Fibroblast of lung (primary cell): ENCODE measurements at regions not wholly inside any gene's neighbourhood (a gene's known extent, or its start where the extent isn't known, plus 50 kb on each side); places are given as distances from the start of the nearest gene placed in this dataset.

ENCODE experiments used
- DNase-seq, 2 donors: peaks; one replicate each; pipeline versions ENCODE4 v3.0.0 to v3.0.0-alpha.2; 2010; ENCODE audit warnings: low read depth in 2 of 2
- H2AFZ ChIP-seq: 2 replicates; pipeline ENCODE4 v1.5.1; 2012; ENCODE audit warnings: low read length, control low read depth, inconsistent platforms
- H3K27ac ChIP-seq: 2 replicates; pipeline ENCODE4 v1.5.1; 2011; ENCODE audit warnings: low read length, control low read depth; ENCODE audit not compliant: insufficient read depth
- H3K27me3 ChIP-seq: 2 replicates; pipeline ENCODE4 v1.5.1; 2011; ENCODE audit warnings: mild to moderate bottlenecking, low read length; ENCODE audit not compliant: control insufficient read depth, insufficient read depth
- H3K36me3 ChIP-seq: 2 replicates; pipeline ENCODE4 v1.5.1; 2011; ENCODE audit warnings: low read length; ENCODE audit not compliant: control insufficient read depth, insufficient read depth
- H3K4me1 ChIP-seq: 2 replicates; pipeline ENCODE4 v1.5.1; 2011; ENCODE audit warnings: low read length; ENCODE audit not compliant: control insufficient read depth, insufficient read depth; ENCODE audit errors: extremely low read depth
- H3K4me2 ChIP-seq: 2 replicates; pipeline ENCODE4 v1.5.1; 2011; ENCODE audit warnings: low read length, control low read depth; ENCODE audit not compliant: insufficient read depth; ENCODE audit errors: extremely low read depth
- H3K4me3 ChIP-seq, 4 experiments: fragments of 200-600 bp in 1 of 4; sonication (generic) in 1 of 4; replicated peaks in 1 of 4; 2 replicates each; pipeline ENCODE4 v1.5.1; 2011 to 2016; ENCODE audit warnings: low read length in 4 of 4, low read depth in 3 of 4, mild to moderate bottlenecking in 3 of 4, control low read depth in 2 of 4, inconsistent platforms in 1 of 4, mixed read lengths in 1 of 4; ENCODE audit not compliant: insufficient read depth in 1 of 4; ENCODE audit errors: control extremely low read depth in 1 of 4
- H3K79me2 ChIP-seq: 2 replicates; pipeline ENCODE4 v1.5.1; 2012; ENCODE audit warnings: mild to moderate bottlenecking, low read length, inconsistent platforms; ENCODE audit not compliant: control insufficient read depth, insufficient read depth
- H3K9ac ChIP-seq: 2 replicates; pipeline ENCODE4 v1.5.1; 2011; ENCODE audit warnings: mild to moderate bottlenecking, low read length, control low read depth; ENCODE audit not compliant: insufficient read depth
- H3K9me3 ChIP-seq: 2 replicates; pipeline ENCODE4 v1.5.1; 2012; ENCODE audit warnings: low read depth, low read length; ENCODE audit not compliant: control insufficient read depth, insufficient read depth
- H4K20me1 ChIP-seq: 2 replicates; pipeline ENCODE4 v1.5.1; 2011; ENCODE audit warnings: low read length; ENCODE audit not compliant: control insufficient read depth, insufficient read depth; ENCODE audit errors: extremely low read depth
- EZH2 ChIP-seq: IDR thresholded peaks from 2 replicates; pipeline ENCODE4 v1.5.1; 2012; ENCODE audit warnings: low read length, control low read depth, mild to moderate bottlenecking; ENCODE audit errors: missing control alignments
- TF ChIP-seq, protein P1 (sequence below), 2 donors: IDR thresholded peaks in 1 of 2; conservative IDR thresholded peaks in 1 of 2; 1 replicate in 1 of 2; 2 replicates in 1 of 2; pipeline ENCODE4 v1.5.1; 2011 to 2012; ENCODE audit warnings: low read length in 2 of 2, control low read depth in 1 of 2, inconsistent platforms in 1 of 2, low read depth in 1 of 2, mild to moderate bottlenecking in 1 of 2

DNA sequence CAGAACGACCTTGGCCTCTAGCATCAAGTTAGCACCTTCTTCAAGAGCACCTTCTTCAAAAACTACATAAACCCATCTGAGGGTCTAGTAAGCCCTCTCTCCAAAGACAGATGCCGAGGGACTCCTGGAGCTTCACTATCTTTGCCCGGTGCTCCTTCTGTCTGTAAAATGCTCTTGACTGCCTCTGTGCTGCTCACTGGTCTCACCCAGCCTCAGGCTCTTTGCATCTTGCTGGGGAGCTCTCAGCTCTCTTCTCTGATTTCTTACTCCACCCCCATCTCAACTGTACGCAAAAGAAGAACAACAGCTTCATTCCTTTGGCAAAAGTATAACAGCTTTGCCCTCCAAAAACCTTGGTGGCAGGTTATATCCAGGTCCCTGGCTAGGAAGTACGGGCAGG is 404.2 kb downstream of the KLF12 start:
- Histone ChIP-seq H2AFZ (no peak overlapping the region), H4K20me1 (no peaks in the 10 kb centered on the region), H3K79me2 (no peaks in the 10 kb centered on the region), H3K36me3 (no peaks in the 10 kb centered on the region), H3K27ac (no peak overlapping the region), H3K4me1 (no peaks in the 10 kb centered on the region), H3K27me3 (no peaks in the 10 kb centered on the region), H3K4me3 (no peak overlapping the region), H3K9me3 (no peaks in the 10 kb centered on the region), H3K9ac (no peak overlapping the region), H3K4me2 (no peak overlapping the region)
- no peak for TF ChIP-seq EZH2
- TF ChIP-seq, protein P1, sequence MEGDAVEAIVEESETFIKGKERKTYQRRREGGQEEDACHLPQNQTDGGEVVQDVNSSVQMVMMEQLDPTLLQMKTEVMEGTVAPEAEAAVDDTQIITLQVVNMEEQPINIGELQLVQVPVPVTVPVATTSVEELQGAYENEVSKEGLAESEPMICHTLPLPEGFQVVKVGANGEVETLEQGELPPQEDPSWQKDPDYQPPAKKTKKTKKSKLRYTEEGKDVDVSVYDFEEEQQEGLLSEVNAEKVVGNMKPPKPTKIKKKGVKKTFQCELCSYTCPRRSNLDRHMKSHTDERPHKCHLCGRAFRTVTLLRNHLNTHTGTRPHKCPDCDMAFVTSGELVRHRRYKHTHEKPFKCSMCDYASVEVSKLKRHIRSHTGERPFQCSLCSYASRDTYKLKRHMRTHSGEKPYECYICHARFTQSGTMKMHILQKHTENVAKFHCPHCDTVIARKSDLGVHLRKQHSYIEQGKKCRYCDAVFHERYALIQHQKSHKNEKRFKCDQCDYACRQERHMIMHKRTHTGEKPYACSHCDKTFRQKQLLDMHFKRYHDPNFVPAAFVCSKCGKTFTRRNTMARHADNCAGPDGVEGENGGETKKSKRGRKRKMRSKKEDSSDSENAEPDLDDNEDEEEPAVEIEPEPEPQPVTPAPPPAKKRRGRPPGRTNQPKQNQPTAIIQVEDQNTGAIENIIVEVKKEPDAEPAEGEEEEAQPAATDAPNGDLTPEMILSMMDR (conservative IDR thresholded peaks at IDR 0.05 in 1 of 2, IDR thresholded peaks at IDR 0.05 in 1 of 2; ENCODE audit: low read depth in 1 of 2, low read length in 2 of 2), result no peak
- no peak for DNase-seq

- Histone ChIP-seq H4K20me1 (no peaks in the 10 kb centered on the region), H3K9ac (no peak overlapping the region), H3K79me2 (no peaks in the 10 kb centered on the region), H3K36me3 (no peaks in the 10 kb centered on the region), H3K4me3 (no peak overlapping the region), H3K27ac (no peak overlapping the region), H3K27me3 (no peaks in the 10 kb centered on the region), H3K4me1 (no peaks in the 10 kb centered on the region), H3K4me2 (no peak overlapping the region), H2AFZ (no peak overlapping the region), H3K9me3 (no peaks in the 10 kb centered on the region)
- TF ChIP-seq, protein P1 (conservative IDR thresholded peaks at IDR 0.05 in 1 of 2, IDR thresholded peaks at IDR 0.05 in 1 of 2; ENCODE audit: low read depth in 1 of 2, low read length in 2 of 2), result no peak
- TF ChIP-seq EZH2, result no peak
- no peak for DNase-seq
These were observed 405.2 kb downstream of the KLF12 start for GRCh38 chr13:73729046-73729445.

DNA sequence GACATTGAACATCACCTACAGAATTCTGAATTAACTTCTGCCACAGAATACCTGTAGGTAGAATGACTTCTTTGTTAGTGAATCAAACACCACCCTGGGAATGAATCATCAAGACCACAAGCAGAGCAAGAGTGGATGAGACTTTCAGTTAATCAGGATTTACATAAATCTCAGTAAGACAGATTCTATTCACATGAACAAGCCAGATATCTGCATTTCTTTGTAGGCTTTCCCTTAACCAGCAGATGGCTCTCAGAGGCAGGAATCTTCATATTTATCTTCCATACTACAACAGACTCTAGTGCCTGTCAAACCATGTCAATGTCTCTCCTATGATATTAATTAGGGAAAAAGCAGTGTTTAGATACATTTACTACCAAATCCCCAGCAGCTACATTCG is 412.1 kb downstream of the KLF12 start:
- Histone ChIP-seq H3K36me3 (no peaks in the 10 kb centered on the region), H2AFZ (no peak overlapping the region), H3K4me3 (no peak overlapping the region), H3K27me3 (no peaks in the 10 kb centered on the region), H3K27ac (no peak overlapping the region), H3K4me2 (no peak overlapping the region), H3K4me1 (no peaks in the 10 kb centered on the region), H3K9ac (no peak overlapping the region), H3K9me3 (no peaks in the 10 kb centered on the region), H4K20me1 (no peaks in the 10 kb centered on the region), H3K79me2 (no peaks in the 10 kb centered on the region)
- DNase-seq, result peak; percentile 46 to 86
- TF ChIP-seq, protein P1 (conservative IDR thresholded peaks at IDR 0.05 in 1 of 2, IDR thresholded peaks at IDR 0.05 in 1 of 2; ENCODE audit: low read depth in 1 of 2, low read length in 2 of 2), result peak in 1 of 2 donors; percentile 38
- TF ChIP-seq EZH2, result no peak
